Kidney (tissue), 13 donors: ENCODE measurements at regions not wholly inside any gene's neighbourhood (a gene's known extent, or its start where the extent isn't known, plus 50 kb on each side); places are given as distances from the start of the nearest gene placed in this dataset.

Source experiments
- DNase-seq, 5 donors: peaks; one replicate each; pipeline ENCODE4 v3.0.0-alpha.2; 2013 to 2020
- FAIRE-seq: peaks from 2 replicates; lab custom pipeline; 2012; peaks lifted over from hg19 to GRCh38; lab: Jason Lieb, UNC
- H3K27ac ChIP-seq, 2 donors: one replicate each; pipeline ENCODE4 v1.7.0; 2013; ENCODE audit warnings: low read depth in 2 of 2, low read length in 2 of 2, inconsistent platforms in 1 of 2
- H3K27me3 ChIP-seq: one replicate; pipeline ENCODE4 v1.7.1; 2013; ENCODE audit warnings: low read length, inconsistent platforms; ENCODE audit not compliant: control insufficient read depth, insufficient read depth
- H3K36me3 ChIP-seq, 3 donors: one replicate each; pipeline versions ENCODE4 v1.7.0 to v1.7.1; 2013; ENCODE audit warnings: low read length in 3 of 3, control low read depth in 1 of 3, inconsistent platforms in 1 of 3; ENCODE audit not compliant: insufficient read depth in 3 of 3, control insufficient read depth in 2 of 3
- H3K4me1 ChIP-seq, 3 donors: one replicate each; pipeline versions ENCODE4 v1.7.0 to v1.7.1; 2013; ENCODE audit warnings: low read length in 3 of 3, inconsistent platforms in 1 of 3, low read depth in 1 of 3; ENCODE audit not compliant: control insufficient read depth in 2 of 3, insufficient read depth in 2 of 3
- H3K4me3 ChIP-seq, 3 donors: one replicate each; pipeline versions ENCODE4 v1.7.0 to v1.8.1; 2013; ENCODE audit warnings: low read length in 3 of 3, control low read depth in 1 of 3, inconsistent platforms in 1 of 3
- H3K9ac ChIP-seq, 3 donors: one replicate each; pipeline versions ENCODE4 v1.7.0 to v1.7.1; 2013; ENCODE audit warnings: low read length in 3 of 3, control low read depth in 1 of 3, inconsistent platforms in 1 of 3
- H3K9me3 ChIP-seq, 3 donors: one replicate each; pipeline versions ENCODE4 v1.7.0 to v1.7.1; 2013; ENCODE audit warnings: low read length in 3 of 3, control low read depth in 1 of 3, inconsistent platforms in 1 of 3; ENCODE audit not compliant: control insufficient read depth in 2 of 3, insufficient read depth in 1 of 3
- CTCF ChIP-seq: IDR thresholded peaks from 3 replicates; pipeline ENCODE4 v1.5.1; 2012; ENCODE audit warnings: mild to moderate bottlenecking, moderate library complexity, borderline replicate concordance; ENCODE audit not compliant: insufficient read depth; ENCODE audit errors: extremely low read depth
- intact Hi-C: fragments of 100-400 bp; cut with DNase I; formaldehyde crosslinking; loops from one replicate; pipeline ENCODE4 v1.11.1; 2022
- donor health status: control.
- donor health status: control.
- donor health status: control.
- donor health status: control.
- donor health status: control.
- donor health status: DM: yes; HTN: yes; CAD: no.
- donor health status: Normal renal cell carcinoma (clear cell type).

GRCh38 chr15:72934921-72935320, 117.3 kb upstream of the NEO1 start:
- H3K9ac ChIP-seq: no peak overlapping the region
- no peak for TF ChIP-seq CTCF
- no peak overlapping the region for H3K4me3 ChIP-seq
- intact Hi-C loops: no loop called here
- no peaks in the 10 kb centered on the region for H3K9me3 ChIP-seq
- no peaks in the 10 kb centered on the region for H3K27me3 ChIP-seq
- no peak overlapping the region for H3K27ac ChIP-seq
- DNase-seq (no peak), FAIRE-seq (no peak)
- H3K4me1 ChIP-seq: no peaks in the 10 kb centered on the region
- H3K36me3 ChIP-seq: no peaks in the 10 kb centered on the region

- Histone ChIP-seq H3K27me3 (no peaks in the 10 kb centered on the region), H3K36me3 (no peaks in the 10 kb centered on the region), H3K4me1 (no peaks in the 10 kb centered on the region), H3K27ac (no peak overlapping the region), H3K9me3 (no peaks in the 10 kb centered on the region), H3K9ac (no peak overlapping the region), H3K4me3 (no peak overlapping the region)
- no peak for TF ChIP-seq CTCF
- no peak for FAIRE-seq
- intact Hi-C loops: no loop called here
- DNase-seq: no peak
These were observed 118.3 kb upstream of the NEO1 start for GRCh38 chr15:72933976-72934375.

GRCh38 chr15:72932472-72932871, 119.8 kb upstream of the NEO1 start:
- FAIRE-seq: no peak
- no peaks in the 10 kb centered on the region for H3K4me1 ChIP-seq
- H3K9ac ChIP-seq: no peak overlapping the region
- H3K4me3 ChIP-seq: no peak overlapping the region
- intact Hi-C loops: no loop called here
- DNase-seq: no peak
- no peaks in the 10 kb centered on the region for H3K36me3 ChIP-seq
- H3K27me3 ChIP-seq: no peaks in the 10 kb centered on the region
- TF ChIP-seq CTCF: no peak
- H3K9me3 ChIP-seq: no peaks in the 10 kb centered on the region
- H3K27ac ChIP-seq: no peak overlapping the region

GRCh38 chr15:72927451-72927850, 124.8 kb upstream of the NEO1 start:
- no peak for DNase-seq
- no peaks in the 10 kb centered on the region for H3K36me3 ChIP-seq
- H3K4me1 ChIP-seq: no peaks in the 10 kb centered on the region
- no peaks in the 10 kb centered on the region for H3K27me3 ChIP-seq
- no peak overlapping the region for H3K27ac ChIP-seq
- TF ChIP-seq CTCF: no peak
- no peak overlapping the region for H3K4me3 ChIP-seq
- no peaks in the 10 kb centered on the region for H3K9me3 ChIP-seq
- H3K9ac ChIP-seq: no peak overlapping the region
- intact Hi-C loops: no loop called here
- no peak for FAIRE-seq
